Prostate gland (tissue), 2 donors: ENCODE measurements at regions not wholly inside any gene's neighbourhood (a gene's known extent, or its start where the extent isn't known, plus 50 kb on each side); places are given as distances from the start of the nearest gene placed in this dataset.
"Not testable (repeated sequence)": the region's sequence is repeated elsewhere in the genome, so short reads cannot be mapped to it uniquely, and the experiment has no call there.

ENCODE experiments used
- DNase-seq: peaks from one replicate; pipeline ENCODE4 v3.0.0-alpha.2; 2019; ENCODE audit warnings: low spot score
- H3K27ac ChIP-seq, 2 donors: fragments of 200-600 bp; sonication (generic); 2 replicates each; pipeline ENCODE4 v1.5.1; 2017 to 2019
- H3K27me3 ChIP-seq: fragments of 200-600 bp; sonication (generic); replicated peaks from 2 replicates; pipeline ENCODE4 v1.5.1; 2019; ENCODE audit not compliant: insufficient read depth
- H3K36me3 ChIP-seq, 2 donors: fragments of 200-600 bp; sonication (generic); 1 replicate in 1 of 2; 2 replicates in 1 of 2; pipeline versions ENCODE4 v1.5.1 to v1.8.1; 2017 to 2019
- H3K4me1 ChIP-seq: fragments of 200-600 bp; sonication (generic); replicated peaks from 2 replicates; pipeline ENCODE4 v1.5.1; 2019
- H3K4me3 ChIP-seq, 2 donors: fragments of 200-600 bp; sonication (generic); 2 replicates each; pipeline ENCODE4 v1.5.1; 2017 to 2019
- H3K9me3 ChIP-seq: fragments of 200-600 bp; sonication (generic); 2 replicates; pipeline ENCODE4 v1.5.1; 2017
- POLR2A ChIP-seq: fragments of 450-650 bp; IDR thresholded peaks from one replicate; pipeline ENCODE4 v1.6.1; 2016; ENCODE audit warnings: antibody characterized with exemption, mild to moderate bottlenecking
- POLR2AphosphoS5 ChIP-seq: sonication (generic); formaldehyde crosslinking; IDR thresholded peaks from one replicate; pipeline ENCODE4 v1.6.1; 2017; ENCODE audit warnings: antibody characterized with exemption
- WGBS: methylation state at CpG from one replicate; pipeline ENCODE4 v1.1.5; 2018; 5-methylcytosine and 5-hydroxymethylcytosine counted together
- intact Hi-C: fragments of 100-400 bp; cut with DNase I; formaldehyde crosslinking; loops from one replicate; pipeline ENCODE4 v1.14.2; 2022
- TF ChIP-seq, protein P1 (sequence below), 4 experiments: fragments of 200-600 bp in 2 of 4; fragments of 450-650 bp in 2 of 4; sonication (generic) in 2 of 4; IDR thresholded peaks; 1 replicate in 3 of 4; 2 replicates in 1 of 4; pipeline ENCODE4 v1.5.1; 2016 to 2019; ENCODE audit warnings: antibody characterized with exemption in 4 of 4, mild to moderate bottlenecking in 2 of 4, moderate library complexity in 2 of 4

DNA sequence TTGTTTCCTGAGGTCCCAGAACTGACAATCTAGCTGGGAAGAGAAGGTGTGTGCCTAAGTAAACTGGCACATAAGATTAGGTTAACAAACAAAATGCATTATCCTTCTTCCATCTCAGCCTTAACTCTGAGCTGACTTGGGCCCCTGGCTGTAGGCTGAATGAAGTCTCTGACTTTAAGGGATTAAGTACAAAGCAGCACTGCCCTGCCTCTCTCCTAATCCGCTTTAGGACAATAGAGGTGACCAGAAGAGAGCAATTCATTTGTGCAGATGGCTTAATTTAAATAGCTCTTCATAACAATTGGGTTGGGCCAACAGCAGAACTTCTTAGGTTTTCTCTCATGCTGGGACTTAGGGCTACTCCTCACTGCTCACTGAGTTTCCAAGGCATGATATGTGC, 181.6 kb upstream of the SOX14 start:
- no peaks in the 10 kb centered on the region for H3K9me3 ChIP-seq
- no peak for DNase-seq
- no peaks in the 10 kb centered on the region for H3K4me1 ChIP-seq
- no peak overlapping the region for H3K4me3 ChIP-seq
- intact Hi-C loops = no loop called here
- peaks cover 3% of the 10 kb centered on the region for H3K27me3 ChIP-seq
- 39% methylated on average over 1 of the region's 1 CpG for WGBS
- no peak overlapping the region for H3K27ac ChIP-seq
- H3K36me3 ChIP-seq = no peaks in the 10 kb centered on the region
- TF ChIP-seq, protein P1, sequence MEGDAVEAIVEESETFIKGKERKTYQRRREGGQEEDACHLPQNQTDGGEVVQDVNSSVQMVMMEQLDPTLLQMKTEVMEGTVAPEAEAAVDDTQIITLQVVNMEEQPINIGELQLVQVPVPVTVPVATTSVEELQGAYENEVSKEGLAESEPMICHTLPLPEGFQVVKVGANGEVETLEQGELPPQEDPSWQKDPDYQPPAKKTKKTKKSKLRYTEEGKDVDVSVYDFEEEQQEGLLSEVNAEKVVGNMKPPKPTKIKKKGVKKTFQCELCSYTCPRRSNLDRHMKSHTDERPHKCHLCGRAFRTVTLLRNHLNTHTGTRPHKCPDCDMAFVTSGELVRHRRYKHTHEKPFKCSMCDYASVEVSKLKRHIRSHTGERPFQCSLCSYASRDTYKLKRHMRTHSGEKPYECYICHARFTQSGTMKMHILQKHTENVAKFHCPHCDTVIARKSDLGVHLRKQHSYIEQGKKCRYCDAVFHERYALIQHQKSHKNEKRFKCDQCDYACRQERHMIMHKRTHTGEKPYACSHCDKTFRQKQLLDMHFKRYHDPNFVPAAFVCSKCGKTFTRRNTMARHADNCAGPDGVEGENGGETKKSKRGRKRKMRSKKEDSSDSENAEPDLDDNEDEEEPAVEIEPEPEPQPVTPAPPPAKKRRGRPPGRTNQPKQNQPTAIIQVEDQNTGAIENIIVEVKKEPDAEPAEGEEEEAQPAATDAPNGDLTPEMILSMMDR (IDR thresholded peaks at IDR 0.05) = no peak
- no peak for TF ChIP-seq POLR2A

DNA sequence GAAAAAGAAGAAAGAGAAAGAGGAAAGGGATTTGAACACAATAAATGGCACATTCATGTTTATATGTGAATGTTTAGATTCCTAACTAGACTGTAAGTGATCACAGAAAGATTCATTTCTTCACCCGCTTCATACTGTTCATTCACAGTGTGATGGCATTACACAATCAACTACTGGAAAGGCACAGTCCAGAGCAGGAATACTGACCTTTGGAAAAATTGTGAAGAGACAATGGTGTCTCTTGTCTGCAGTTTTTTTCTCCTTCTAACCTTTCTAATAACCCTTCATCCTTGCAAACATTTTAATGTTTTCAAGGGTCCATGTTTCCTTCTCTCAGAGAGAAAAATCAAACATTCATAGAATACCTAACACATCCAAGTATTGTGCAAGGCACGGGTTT, 180.9 kb upstream of the SOX14 start:
- Histone ChIP-seq H3K4me3 (no peak overlapping the region), H3K27me3 (peaks cover 3% of the 10 kb centered on the region), H3K9me3 (no peaks in the 10 kb centered on the region), H3K36me3 (no peaks in the 10 kb centered on the region), H3K27ac (no peak overlapping the region), H3K4me1 (no peaks in the 10 kb centered on the region)
- TF ChIP-seq, protein P1 (IDR thresholded peaks at IDR 0.05) = no peak
- TF ChIP-seq POLR2AphosphoS5 = no peak
- WGBS = 85% methylated on average over 2 of the region's 2 CpGs
- intact Hi-C loops = no loop called here
- DNase-seq = no peak

- TF ChIP-seq POLR2AphosphoS5 = no peak
- TF ChIP-seq, protein P1 (IDR thresholded peaks at IDR 0.05) = no peak
- no peak for TF ChIP-seq POLR2A
Observed at GRCh38 chr3:137588871-137589270, 175.2 kb upstream of the SOX14 start.

DNA sequence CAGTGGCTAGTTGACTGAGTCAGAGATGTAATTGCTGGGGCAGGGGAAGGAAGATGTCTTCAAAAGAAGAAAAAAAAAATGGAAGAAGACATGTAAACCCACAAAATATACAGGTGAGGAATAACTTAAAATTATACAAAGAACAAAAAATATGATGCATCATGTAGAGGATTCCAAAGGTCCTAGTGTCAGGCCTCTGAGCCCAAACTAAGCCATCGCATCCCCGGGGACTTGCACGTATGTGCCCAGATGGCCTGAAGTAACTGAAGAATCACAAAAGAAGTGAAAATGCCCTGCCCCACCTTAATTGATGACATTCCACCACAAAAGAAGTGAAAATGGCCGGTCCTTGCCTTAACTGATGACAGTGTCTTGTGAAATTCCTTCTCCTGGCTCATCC, 168.7 kb upstream of the SOX14 start:
- H3K4me1 ChIP-seq, H3K4me3 ChIP-seq, H3K27me3 ChIP-seq, H3K36me3 ChIP-seq, H3K27ac ChIP-seq, intact Hi-C loops, H3K9me3 ChIP-seq, DNase-seq: not testable (repeated sequence)
- WGBS = 76% methylated on average over 4 of the region's 4 CpGs

More at GRCh38 chr3:137588871-137589270, 175.2 kb upstream of the SOX14 start:
- 61% methylated on average over 6 of the region's 6 CpGs for WGBS
- Histone ChIP-seq H3K27ac (no peak overlapping the region), H3K36me3 (no peaks in the 10 kb centered on the region), H3K4me1 (no peaks in the 10 kb centered on the region), H3K4me3 (no peak overlapping the region), H3K27me3 (no peaks in the 10 kb centered on the region), H3K9me3 (no peaks in the 10 kb centered on the region)
- intact Hi-C loops = no loop called here
- no peak for DNase-seq

GRCh38 chr3:137610723-137611122, 153.4 kb upstream of the SOX14 start:
- H3K4me1 ChIP-seq = no peaks in the 10 kb centered on the region
- H3K27ac ChIP-seq = no peak overlapping the region
- no peaks in the 10 kb centered on the region for H3K36me3 ChIP-seq
- no peak for DNase-seq
- H3K27me3 ChIP-seq = no peaks in the 10 kb centered on the region
- intact Hi-C loops = no loop called here
- WGBS = 88% methylated on average over 3 of the region's 3 CpGs
- TF ChIP-seq, protein P1 (IDR thresholded peaks at IDR 0.05) = no peak
- no peak for TF ChIP-seq POLR2A
- TF ChIP-seq POLR2AphosphoS5 = no peak
- no peaks in the 10 kb centered on the region for H3K9me3 ChIP-seq
- no peak overlapping the region for H3K4me3 ChIP-seq
